ENCODE measurements at regions not wholly inside any gene's neighbourhood (a gene's known extent, or its start where the extent isn't known, plus 50 kb on each side); places are given as distances from the start of the nearest gene placed in this dataset.

- DNase-seq, result no peak
These were observed 164.5 kb downstream of the TDRD15 start for GRCh38 chr2:21288299-21288698.

GRCh38 chr2:21288739-21289520, 165.2 kb downstream of the TDRD15 start:
- no peak for DNase-seq

- no peak for DNase-seq
These were observed 165.8 kb downstream of the TDRD15 start for GRCh38 chr2:21289551-21289950.

- DNase-seq, result no peak
These were observed 166.2 kb downstream of the TDRD15 start for GRCh38 chr2:21289989-21290388.

- DNase-seq, result no peak
These were observed 167.7 kb downstream of the TDRD15 start for GRCh38 chr2:21291426-21291825.

GRCh38 chr2:21294446-21294845, 170.7 kb downstream of the TDRD15 start:
- DNase-seq, result no peak

- no peak for DNase-seq
These were observed 175.6 kb downstream of the TDRD15 start for GRCh38 chr2:21299411-21299810.

- no peak for DNase-seq
These were observed 178.2 kb downstream of the TDRD15 start for GRCh38 chr2:21301871-21302455.

- DNase-seq, result no peak
These were observed 180.1 kb downstream of the TDRD15 start for GRCh38 chr2:21303876-21304275.

GRCh38 chr2:21305581-21305980, 181.8 kb downstream of the TDRD15 start:
- no peak for DNase-seq

GRCh38 chr2:21306235-21306634, 182.5 kb downstream of the TDRD15 start:
- DNase-seq, result no peak

- no peak for DNase-seq
These were observed 183.3 kb downstream of the TDRD15 start for GRCh38 chr2:21307037-21307436.

- no peak for DNase-seq
These were observed 186.7 kb downstream of the TDRD15 start for GRCh38 chr2:21310493-21310892.

GRCh38 chr2:21314322-21314835, 190.6 kb downstream of the TDRD15 start:
- DNase-seq, result no peak

GRCh38 chr2:21317131-21317530, 193.4 kb downstream of the TDRD15 start:
- peak; percentile 9 for DNase-seq

GRCh38 chr2:21318263-21318662, 194.5 kb downstream of the TDRD15 start:
- no peak for DNase-seq

- DNase-seq, result no peak
These were observed 202.4 kb downstream of the TDRD15 start for GRCh38 chr2:21326152-21326551.

GRCh38 chr2:21328177-21328576, 204.4 kb downstream of the TDRD15 start:
- no peak for DNase-seq

GRCh38 chr2:21330786-21331391, 207.1 kb downstream of the TDRD15 start:
- no peak for DNase-seq

- DNase-seq, result no peak
These were observed 208.0 kb downstream of the TDRD15 start for GRCh38 chr2:21331625-21332370.

- no peak for DNase-seq
These were observed 209.3 kb downstream of the TDRD15 start for GRCh38 chr2:21332993-21333625.

GRCh38 chr2:21333684-21334083, 209.9 kb downstream of the TDRD15 start:
- no peak for DNase-seq

- no peak for DNase-seq
These were observed 223.2 kb downstream of the TDRD15 start for GRCh38 chr2:21346984-21347383.

Measured in stimulated activated CD4-positive, alpha-beta T cell treated with anti-CD3 and anti-CD28 coated beads, Interleukin-4, amount 100 ng/mL, for 24 hours (primary cell).